B cell (primary cell): ENCODE measurements at regions not wholly inside any gene's neighbourhood (a gene's known extent, or its start where the extent isn't known, plus 50 kb on each side); places are given as distances from the start of the nearest gene placed in this dataset.
"Not testable (repeated sequence)": the region's sequence is repeated elsewhere in the genome, so short reads cannot be mapped to it uniquely, and the experiment has no call there.

ENCODE experiments used
- ATAC-seq: fragments of 200-7000 bp; cut with Tn5 transposase; one replicate; pipeline ENCODE4 v1.10.0; 2021; ENCODE audit warnings: low read depth, mild to moderate bottlenecking, moderate number of reproducible peaks, moderate library complexity
- CTCF ChIA-PET: fragments of 350-600 bp; sonication (Branson Sonifier 250); formaldehyde crosslinking; loops from one replicate; lab custom pipeline; 2021; ENCODE audit warnings: antibody characterized with exemption, inconsistent platforms; lab: Charles Lee
- POLR2A ChIA-PET: fragments of 350-600 bp; sonication (Branson Sonifier 250); formaldehyde crosslinking; loops from one replicate; lab custom pipeline; 2021; ENCODE audit warnings: antibody characterized with exemption; lab: Charles Lee
- DNase-seq: peaks from one replicate; pipeline ENCODE4 v3.0.0; 2013
- H2AFZ ChIP-seq: 2 replicates; pipeline ENCODE4 v1.6.1; 2012; ENCODE audit warnings: mild to moderate bottlenecking, low read depth, low read length; ENCODE audit not compliant: insufficient read depth, poor library complexity, severe bottlenecking
- H3K27ac ChIP-seq, 2 donors: 1 replicate in 1 of 2; 2 replicates in 1 of 2; pipeline ENCODE4 v1.5.1; 2012 to 2013; ENCODE audit warnings: low read length in 2 of 2, mild to moderate bottlenecking in 2 of 2, moderate library complexity in 1 of 2
- H3K27me3 ChIP-seq, 4 experiments: fragments of 200-600 bp in 1 of 4; sonication (generic) in 1 of 4; replicated peaks in 1 of 4; 1 replicate in 2 of 4; 2 replicates in 2 of 4; pipeline versions ENCODE4 v1.6.1 to v1.7.0; 2013 to 2016; ENCODE audit warnings: low read length in 3 of 4, mild to moderate bottlenecking in 2 of 4, mixed read lengths in 1 of 4, moderate library complexity in 1 of 4; ENCODE audit not compliant: insufficient read depth in 4 of 4, control insufficient read depth in 3 of 4; ENCODE audit errors: control extremely low read depth in 1 of 4
- H3K36me3 ChIP-seq, 2 experiments: replicated peaks in 1 of 2; 1 replicate in 1 of 2; 2 replicates in 1 of 2; pipeline versions ENCODE4 v1.6.1 to v1.7.1; 2013; ENCODE audit warnings: low read length in 1 of 2; ENCODE audit not compliant: insufficient read depth in 2 of 2, control insufficient read depth in 1 of 2; ENCODE audit errors: control extremely low read depth in 1 of 2, extremely low read depth in 1 of 2
- H3K4me1 ChIP-seq, 2 donors: fragments of 200-600 bp in 1 of 2; sonication (generic) in 1 of 2; 1 replicate in 1 of 2; 2 replicates in 1 of 2; pipeline versions ENCODE4 v1.5.1 to v1.6.1; 2013 to 2017; ENCODE audit warnings: low read length in 2 of 2; ENCODE audit not compliant: control insufficient read depth in 2 of 2, insufficient read depth in 2 of 2
- H3K4me2 ChIP-seq: replicated peaks from 2 replicates; pipeline ENCODE3; 2012; ENCODE audit warnings: mild to moderate bottlenecking, low read depth, low read length; ENCODE audit not compliant: poor library complexity, severe bottlenecking
- H3K4me3 ChIP-seq, 5 experiments: fragments of 200-600 bp in 1 of 5; sonication (generic) in 1 of 5; 1 replicate in 3 of 5; 2 replicates in 2 of 5; pipeline versions ENCODE4 v1.5.1 to v1.7.0; 2011 to 2016; ENCODE audit warnings: low read length in 4 of 5, mild to moderate bottlenecking in 4 of 5, low read depth in 2 of 5, control low read depth in 1 of 5, moderate library complexity in 1 of 5; ENCODE audit not compliant: insufficient read depth in 1 of 5; ENCODE audit errors: control extremely low read depth in 1 of 5, extremely low read depth in 1 of 5
- H3K79me2 ChIP-seq: fragments of 200-600 bp; sonication (generic); one replicate; pipeline ENCODE4 v1.6.0; 2016; ENCODE audit warnings: low read length; ENCODE audit not compliant: control insufficient read depth, insufficient read depth
- H3K9ac ChIP-seq: fragments of 200-600 bp; sonication (generic); 2 replicates; pipeline ENCODE4 v1.6.1; 2017; ENCODE audit warnings: mild to moderate bottlenecking, low read length, moderate library complexity
- H3K9me3 ChIP-seq, 3 donors: one replicate each; pipeline versions ENCODE4 v1.6.1 to v1.7.1; 2013; ENCODE audit warnings: low read length in 2 of 3; ENCODE audit not compliant: control insufficient read depth in 2 of 3, insufficient read depth in 1 of 3; ENCODE audit errors: control extremely low read depth in 1 of 3
- H4K20me1 ChIP-seq: 2 replicates; pipeline ENCODE4 v1.6.0; 2012; ENCODE audit warnings: mild to moderate bottlenecking, low read length; ENCODE audit not compliant: insufficient read depth, control insufficient read depth, poor library complexity, severe bottlenecking
- H3K27ac Mint-ChIP-seq: one replicate; pipeline ENCODE4 v1.8.0; 2021; ENCODE audit warnings: mixed read lengths
- H3K27me3 Mint-ChIP-seq: one replicate; pipeline ENCODE4 v1.8.0; 2021; ENCODE audit warnings: mixed read lengths
- H3K4me1 Mint-ChIP-seq: one replicate; pipeline ENCODE4 v1.8.0; 2021; ENCODE audit warnings: mixed read lengths
- H3K4me3 Mint-ChIP-seq: one replicate; pipeline ENCODE4 v1.8.0; 2021; ENCODE audit warnings: mixed read lengths
- H3K9me3 Mint-ChIP-seq: one replicate; pipeline ENCODE4 v1.8.0; 2022; ENCODE audit warnings: mixed read lengths; ENCODE audit not compliant: insufficient read depth
- CTCF ChIP-seq: fragments of 200-600 bp; IDR thresholded peaks from one replicate; pipeline ENCODE4 v1.8.0; 2022; ENCODE audit warnings: antibody characterized with exemption, mild to moderate bottlenecking
- EZH2 ChIP-seq: IDR thresholded peaks from 2 replicates; pipeline ENCODE4 v1.6.1; 2012; ENCODE audit warnings: borderline replicate concordance, low read depth, mild to moderate bottlenecking, moderate library complexity, low read length; ENCODE audit not compliant: insufficient read depth, poor library complexity, severe bottlenecking
- WGBS: methylation state at CpG from one replicate; pipeline ENCODE4 v1.1.5; 2013; ENCODE audit warnings: missing lambda C conversion rate; ENCODE audit not compliant: insufficient coverage; 5-methylcytosine and 5-hydroxymethylcytosine counted together
- intact Hi-C: fragments of 100-400 bp; cut with micrococcal nuclease; formaldehyde crosslinking; loops from one replicate; pipeline ENCODE4 v1.10.0; 2022

DNA sequence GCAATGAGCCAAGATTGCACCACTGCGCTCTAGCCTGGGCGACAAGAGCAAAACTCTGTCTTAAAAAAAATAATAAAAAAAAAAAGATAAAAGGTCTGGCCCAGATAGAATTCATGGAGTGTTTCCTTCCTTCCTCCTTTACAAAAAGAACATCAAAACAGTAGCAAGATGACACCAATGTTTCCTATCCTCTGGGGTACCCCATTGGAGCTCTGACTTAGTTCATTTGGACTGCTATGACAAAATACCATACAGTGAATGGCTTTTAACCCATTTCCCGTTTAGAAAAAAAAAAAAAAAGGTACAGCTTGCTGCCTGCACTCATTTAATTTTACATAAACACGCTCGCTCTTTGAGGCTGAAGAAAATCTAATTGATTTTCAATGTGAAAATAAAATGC is 89.9 kb upstream of the PRKX start:
- Mint-ChIP-seq H3K4me3 (no peak overlapping the region), H3K27me3 (peaks cover 15% of the 10 kb centered on the region), H3K4me1 (no peaks in the 10 kb centered on the region), H3K27ac (no peak overlapping the region), H3K9me3 (no peaks in the 10 kb centered on the region)
- Histone ChIP-seq H3K4me2 (no peak overlapping the region), H3K9ac (no peak overlapping the region), H3K9me3 (no peaks in the 10 kb centered on the region), H3K27me3 (peaks cover 0 to 10% (median 4%) of the 10 kb centered on the region in 4 experiments), H3K36me3 (no peaks in the 10 kb centered on the region), H4K20me1 (no peaks in the 10 kb centered on the region), H3K27ac (no peak overlapping the region), H3K4me1 (no peaks in the 10 kb centered on the region), H3K79me2 (no peaks in the 10 kb centered on the region), H3K4me3 (no peak overlapping the region), H2AFZ (no peak overlapping the region)
- CTCF ChIA-PET: no interaction called here
- POLR2A ChIA-PET: no interaction called here
- ATAC-seq (no peak), DNase-seq (no peak)
- no CpG with 5 or more reads among the region's 5 CpGs for WGBS
- intact Hi-C loops: no loop called here
- TF ChIP-seq EZH2: no peak
- TF ChIP-seq CTCF: no peak

GRCh38 chrX:3795411-3795810 is 82.0 kb upstream of the PRKX start:
- DNase-seq, H3K4me1 ChIP-seq, H2AFZ ChIP-seq, H3K79me2 ChIP-seq, H3K4me1 Mint-ChIP-seq, H3K4me2 ChIP-seq, H3K36me3 ChIP-seq, H3K27ac Mint-ChIP-seq, POLR2A ChIA-PET, H3K9me3 Mint-ChIP-seq, H3K27ac ChIP-seq, H3K9me3 ChIP-seq, H3K27me3 ChIP-seq, H3K4me3 ChIP-seq, H3K4me3 Mint-ChIP-seq, CTCF ChIA-PET, H3K9ac ChIP-seq, intact Hi-C loops, ATAC-seq, H4K20me1 ChIP-seq: not testable (repeated sequence)
- WGBS: no CpG with 5 or more reads among the region's 4 CpGs
- H3K27me3 Mint-ChIP-seq: peaks cover 13% of the 10 kb centered on the region
